D721Med (cell line): ENCODE measurements at regions not wholly inside any gene's neighbourhood (a gene's known extent, or its start where the extent isn't known, plus 50 kb on each side); places are given as distances from the start of the nearest gene placed in this dataset.

ENCODE experiments used
- DNase-seq: peaks from one replicate; pipeline ENCODE4 v3.0.0; 2011; ENCODE audit warnings: low spot score; ENCODE audit not compliant: insufficient read length
- FAIRE-seq: peaks from 2 replicates; lab custom pipeline; 2011; peaks lifted over from hg19 to GRCh38; lab: Jason Lieb, UNC
- TF ChIP-seq, protein P1 (sequence below): IDR thresholded peaks from 2 replicates; pipeline ENCODE4 v1.5.1; 2012; ENCODE audit warnings: mild to moderate bottlenecking, control low read depth; ENCODE audit not compliant: insufficient read depth; ENCODE audit errors: missing control alignments

DNA sequence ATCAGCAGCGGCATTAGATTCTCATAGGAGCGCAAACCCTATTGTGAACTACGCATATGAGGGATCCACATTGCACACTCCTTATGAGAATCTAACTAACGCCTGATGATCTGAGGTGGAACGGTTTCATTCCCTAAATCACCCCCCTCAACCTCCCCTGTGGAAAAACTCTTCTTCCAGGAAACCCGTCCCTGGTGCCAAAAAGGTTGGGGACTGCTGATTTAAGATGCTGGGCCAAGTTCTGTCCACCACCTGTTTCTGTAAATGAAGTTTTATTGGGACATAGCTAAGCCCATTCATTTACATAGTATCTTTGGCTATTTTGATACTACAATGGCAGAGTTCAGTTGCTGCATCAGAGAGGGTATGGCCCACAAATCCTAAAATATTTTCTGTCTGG is 268.2 kb upstream of the PRDM1 start:
- TF ChIP-seq, protein P1, sequence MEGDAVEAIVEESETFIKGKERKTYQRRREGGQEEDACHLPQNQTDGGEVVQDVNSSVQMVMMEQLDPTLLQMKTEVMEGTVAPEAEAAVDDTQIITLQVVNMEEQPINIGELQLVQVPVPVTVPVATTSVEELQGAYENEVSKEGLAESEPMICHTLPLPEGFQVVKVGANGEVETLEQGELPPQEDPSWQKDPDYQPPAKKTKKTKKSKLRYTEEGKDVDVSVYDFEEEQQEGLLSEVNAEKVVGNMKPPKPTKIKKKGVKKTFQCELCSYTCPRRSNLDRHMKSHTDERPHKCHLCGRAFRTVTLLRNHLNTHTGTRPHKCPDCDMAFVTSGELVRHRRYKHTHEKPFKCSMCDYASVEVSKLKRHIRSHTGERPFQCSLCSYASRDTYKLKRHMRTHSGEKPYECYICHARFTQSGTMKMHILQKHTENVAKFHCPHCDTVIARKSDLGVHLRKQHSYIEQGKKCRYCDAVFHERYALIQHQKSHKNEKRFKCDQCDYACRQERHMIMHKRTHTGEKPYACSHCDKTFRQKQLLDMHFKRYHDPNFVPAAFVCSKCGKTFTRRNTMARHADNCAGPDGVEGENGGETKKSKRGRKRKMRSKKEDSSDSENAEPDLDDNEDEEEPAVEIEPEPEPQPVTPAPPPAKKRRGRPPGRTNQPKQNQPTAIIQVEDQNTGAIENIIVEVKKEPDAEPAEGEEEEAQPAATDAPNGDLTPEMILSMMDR, result no peak
- no peak for DNase-seq
- FAIRE-seq, result no peak

DNA sequence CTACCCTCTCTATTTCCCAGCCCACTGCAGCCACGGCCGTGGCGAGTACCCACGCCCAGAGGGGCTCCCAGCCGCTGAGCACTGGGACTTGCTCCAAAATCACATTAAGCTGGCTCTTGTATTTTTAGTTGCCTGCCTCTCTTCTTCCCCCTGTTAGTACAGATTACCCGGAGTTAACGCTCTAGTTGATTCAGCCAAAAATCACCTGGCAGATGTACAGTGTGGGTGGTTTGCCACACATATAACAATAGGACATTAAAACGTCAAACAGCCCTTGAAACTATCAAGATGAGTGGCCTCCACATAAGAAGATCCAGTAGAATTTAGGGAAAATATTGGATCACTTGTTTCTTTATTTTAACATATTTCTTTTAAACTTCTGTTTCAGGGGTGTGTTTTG is 268.8 kb upstream of the PRDM1 start:
- FAIRE-seq, result no peak
- TF ChIP-seq, protein P1, result no peak
- no peak for DNase-seq

DNA sequence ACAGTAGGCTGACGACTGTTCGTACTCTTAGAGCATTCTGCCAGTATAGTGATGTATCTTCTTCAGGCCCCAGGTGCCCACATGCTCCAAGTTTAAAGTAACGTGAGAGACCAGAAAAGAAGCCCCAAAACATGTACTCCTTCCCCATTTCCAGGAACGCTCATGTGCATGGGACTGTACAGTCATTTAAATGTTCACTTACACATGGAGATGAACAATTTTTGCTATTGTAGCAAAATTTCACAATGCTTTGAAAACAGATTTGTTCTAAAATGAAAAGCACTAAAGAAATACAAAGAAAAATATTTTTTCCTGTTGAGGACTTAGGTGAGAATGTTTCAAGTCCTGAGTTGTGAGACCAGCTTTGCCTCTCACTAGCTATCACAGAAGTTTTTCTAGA is 269.3 kb upstream of the PRDM1 start:
- FAIRE-seq (no peak), DNase-seq (no peak)
- TF ChIP-seq, protein P1, result no peak

DNA sequence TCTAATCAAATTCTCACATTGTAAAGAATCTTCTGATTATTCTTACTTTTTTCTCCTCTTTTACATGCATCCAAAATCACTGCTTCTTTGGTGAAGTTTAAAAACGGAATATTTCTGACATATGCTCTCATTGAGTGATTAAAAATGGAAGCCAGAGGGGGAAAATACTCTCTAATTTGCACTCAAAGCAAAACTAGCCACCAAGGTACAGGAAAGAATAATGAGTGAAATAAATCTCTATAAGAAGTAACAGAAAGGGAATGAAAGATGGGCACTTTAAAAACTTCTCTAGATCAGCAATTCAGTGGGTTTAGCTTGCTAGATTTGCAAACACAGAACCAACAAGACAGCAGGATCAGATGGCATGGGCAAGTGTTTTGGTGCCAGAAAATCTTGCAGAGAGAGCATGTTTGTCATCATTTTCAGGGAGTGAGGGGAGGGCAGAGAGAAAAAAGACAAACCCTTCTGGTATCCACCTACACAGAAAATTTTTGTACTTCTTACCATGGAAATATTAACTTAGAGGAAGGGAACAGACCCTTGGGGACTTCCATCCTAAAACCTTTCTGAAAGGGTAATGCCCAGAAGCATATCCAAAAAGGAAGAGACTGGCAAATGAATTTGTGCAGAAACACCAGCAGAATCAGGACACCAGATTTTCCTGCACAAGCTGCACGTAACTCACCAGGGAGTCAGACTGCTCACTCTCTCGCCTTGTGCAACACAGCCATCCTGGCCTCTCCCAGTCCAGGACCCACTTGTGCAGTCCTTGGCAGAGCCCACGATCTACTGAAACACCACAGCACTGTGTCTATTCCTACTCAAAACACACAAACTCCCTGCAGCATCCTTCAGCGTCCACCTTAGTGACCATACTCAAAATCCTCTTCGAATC is 270.2 kb upstream of the PRDM1 start:
- FAIRE-seq (no peak), DNase-seq (no peak)
- TF ChIP-seq, protein P1, result no peak

DNA sequence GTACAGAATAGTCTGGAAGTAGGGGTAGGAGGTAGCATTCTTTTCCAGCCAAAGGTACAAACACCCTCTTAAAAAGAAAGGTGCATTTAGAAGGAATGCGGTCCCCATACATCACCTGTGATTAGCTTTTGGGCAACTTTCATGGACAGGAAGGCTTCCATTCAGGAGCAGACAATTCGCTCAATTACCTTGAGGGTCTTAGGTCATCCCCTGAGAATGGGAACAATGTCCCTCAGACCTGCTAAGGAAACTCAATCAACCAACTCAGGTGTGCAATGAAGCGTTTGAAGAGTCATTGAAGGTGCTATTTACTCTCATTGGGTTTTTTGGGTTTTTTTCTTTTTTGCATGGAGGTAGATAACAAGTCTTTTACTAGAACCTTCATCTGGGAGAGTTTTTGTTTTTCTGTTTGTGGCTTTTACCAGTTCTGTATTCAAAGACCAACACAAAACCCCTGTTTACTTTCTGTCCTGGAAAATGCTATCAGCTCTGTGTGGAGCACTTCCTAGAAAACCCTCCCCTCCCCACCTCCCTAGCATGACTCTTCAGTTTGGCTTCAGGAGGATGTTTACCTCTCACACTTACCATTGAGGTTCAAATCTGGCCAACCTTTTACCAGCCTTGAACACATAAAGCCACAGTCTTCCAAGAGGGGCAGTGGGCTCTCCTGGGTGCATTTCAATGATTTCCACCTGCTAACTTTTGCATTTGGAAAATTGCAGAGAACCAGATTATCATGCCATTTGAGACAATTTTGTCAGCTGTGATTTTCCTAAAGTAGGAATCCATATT is 271.2 kb upstream of the PRDM1 start:
- no peak for DNase-seq
- TF ChIP-seq, protein P1, result no peak
- FAIRE-seq, result no peak

DNA sequence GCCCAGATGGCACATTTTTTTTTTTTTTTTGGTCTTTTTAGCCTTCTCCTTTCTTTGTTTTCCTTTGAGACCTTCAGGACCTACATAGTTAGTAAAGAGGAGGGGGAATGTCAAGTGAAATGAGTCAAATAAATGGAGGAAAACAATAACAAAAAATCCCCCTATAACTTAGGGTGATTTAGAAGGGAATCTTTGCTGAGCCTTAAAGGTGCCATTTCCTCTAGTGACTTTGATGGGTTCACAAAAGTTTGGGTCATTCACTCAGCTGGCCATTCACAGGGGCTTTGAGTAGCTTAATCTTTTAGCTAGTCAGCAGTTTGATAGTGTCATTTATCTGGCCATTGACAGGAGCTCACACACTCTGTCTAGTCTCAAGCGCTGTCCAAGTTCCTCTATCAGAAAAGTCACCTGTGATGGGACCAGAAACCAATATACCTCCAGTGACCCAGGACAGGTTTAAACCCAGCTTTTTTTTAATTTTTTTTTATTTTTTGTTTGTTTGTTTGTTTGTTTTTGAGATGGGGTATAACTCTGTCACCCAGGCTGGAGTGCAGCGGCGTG is 275.1 kb upstream of the PRDM1 start:
- TF ChIP-seq, protein P1, result no peak
- FAIRE-seq, result no peak
- DNase-seq, result no peak
